HCT116 (cell line): ENCODE measurements at regions not wholly inside any gene's neighbourhood (a gene's known extent, or its start where the extent isn't known, plus 50 kb on each side); places are given as distances from the start of the nearest gene placed in this dataset.

Experiments
- ATAC-seq: fragments of 200-7000 bp; cut with Tn5 transposase; 2 replicates; pipeline ENCODE4 v1.9.1; 2020; ENCODE audit warnings: mild to moderate bottlenecking, moderate library complexity
- BruUV-seq: library from RNA; stranded (reverse); fragments of 400-500 nt; replicated peaks from 2 replicates; lab custom pipeline; 2021; lab: Mats Ljungman, UMichigan
- CTCF ChIA-PET: fragments of 300-600 bp; sonication (Branson Sonifier 250); formaldehyde crosslinking; loops from one replicate; lab custom pipeline; 2021; ENCODE audit warnings: antibody characterized with exemption; lab: Charles Lee
- POLR2A ChIA-PET: fragments of 300-600, 350-600 bp; sonication (Branson Sonifier 250); formaldehyde crosslinking; loops from one replicate; lab custom pipeline; 2021; ENCODE audit warnings: antibody characterized with exemption; lab: Charles Lee
- RAD21 ChIA-PET, 2 experiments: fragments of 300-600 bp; sonication (Branson Sonifier 250); formaldehyde crosslinking; loops; one replicate each; lab custom pipeline; 2023; ENCODE audit warnings: low total read pairs in 2 of 2; ENCODE audit not compliant: uncharacterized antibody in 2 of 2, unreplicated experiment in 2 of 2, low non-redundant PET in 1 of 2; lab: Charles Lee
- DNase-seq: peaks from one replicate; pipeline ENCODE4 v3.0.0-alpha.2; 2010; ENCODE audit warnings: low read depth, low spot score
- H2AFZ ChIP-seq: fragments of 200-600 bp; shearing (Covaris generic), sonication (generic); 2 replicates; pipeline ENCODE4 v1.6.1; 2017; ENCODE audit warnings: low read depth, mixed run types, mixed read lengths, antibody characterized with exemption, low read length; ENCODE audit not compliant: poor library complexity, severe bottlenecking
- H3K27ac ChIP-seq: 2 replicates; pipeline ENCODE4 v1.5.1; 2012; ENCODE audit warnings: low read depth, low read length
- H3K27me3 ChIP-seq: fragments of 200-600 bp; sonication (generic); 2 replicates; pipeline ENCODE4 v1.6.1; 2016; ENCODE audit warnings: mixed run types, low read length, mixed read lengths; ENCODE audit not compliant: insufficient read depth
- H3K36me3 ChIP-seq, 2 experiments: fragments of 200-500 bp in 1 of 2; fragments of 200-600 bp in 1 of 2; sonication (Bioruptor generic) in 1 of 2; sonication (generic) in 1 of 2; 2 replicates each; pipeline versions ENCODE4 v1.5.1 to v1.6.1; 2014 to 2016; ENCODE audit warnings: low read length in 2 of 2, inconsistent platforms in 1 of 2, mixed read lengths in 1 of 2, mixed run types in 1 of 2; ENCODE audit not compliant: insufficient read depth in 2 of 2, control insufficient read depth in 1 of 2
- H3K4me1 ChIP-seq, 2 experiments: fragments of 200-600 bp in 1 of 2; sonication (generic) in 1 of 2; 2 replicates each; pipeline versions ENCODE4 v1.5.1 to v1.6.1; 2012 to 2017; ENCODE audit warnings: low read length in 2 of 2, inconsistent platforms in 1 of 2, mild to moderate bottlenecking in 1 of 2, mixed read lengths in 1 of 2, mixed run types in 1 of 2, moderate library complexity in 1 of 2; ENCODE audit not compliant: insufficient read depth in 2 of 2, control insufficient read depth in 1 of 2
- H3K4me2 ChIP-seq: fragments of 200-600 bp; sonication (generic); 2 replicates; pipeline ENCODE4 v1.6.1; 2017; ENCODE audit warnings: mixed run types, low read length, mixed read lengths
- H3K4me3 ChIP-seq, 2 experiments: fragments of 200-600 bp in 1 of 2; sonication (generic) in 1 of 2; replicated peaks in 1 of 2; 2 replicates each; pipeline ENCODE4 v1.5.1; 2011 to 2016; ENCODE audit warnings: low read length in 2 of 2, control low read depth in 1 of 2, low read depth in 1 of 2, mild to moderate bottlenecking in 1 of 2, mixed read lengths in 1 of 2, mixed run types in 1 of 2
- H3K79me2 ChIP-seq: fragments of 200-600 bp; sonication (generic); 2 replicates; pipeline ENCODE4 v1.6.1; 2017; ENCODE audit warnings: mild to moderate bottlenecking, mixed run types, low read length, moderate library complexity, mixed read lengths; ENCODE audit not compliant: insufficient read depth
- H3K9ac ChIP-seq: fragments of 200-600 bp; sonication (generic); 2 replicates; pipeline ENCODE4 v1.6.1; 2016; ENCODE audit warnings: low read length, mixed read lengths
- H3K9me2 ChIP-seq: fragments of 200-600 bp; sonication (generic), shearing (Covaris generic); 2 replicates; pipeline ENCODE4 v1.6.1; 2017; ENCODE audit warnings: mixed run types, mild to moderate bottlenecking, moderate library complexity; ENCODE audit not compliant: insufficient read depth
- H3K9me3 ChIP-seq, 2 experiments: fragments of 200-500 bp in 1 of 2; fragments of 200-600 bp in 1 of 2; sonication (Bioruptor generic) in 1 of 2; sonication (generic) in 1 of 2; 2 replicates each; pipeline ENCODE4 v1.6.1; 2014 to 2017; ENCODE audit warnings: low read length in 2 of 2, mixed read lengths in 2 of 2, inconsistent platforms in 1 of 2, low read depth in 1 of 2, mild to moderate bottlenecking in 1 of 2, mixed run types in 1 of 2, moderate library complexity in 1 of 2; ENCODE audit not compliant: control insufficient read depth in 1 of 2, insufficient read depth in 1 of 2
- H4K20me1 ChIP-seq: fragments of 200-600 bp; sonication (generic), shearing (Covaris generic); 2 replicates; pipeline ENCODE4 v1.6.1; 2017; ENCODE audit warnings: mixed run types, mild to moderate bottlenecking, moderate library complexity; ENCODE audit not compliant: insufficient read depth
- CEBPB ChIP-seq: IDR thresholded peaks from 2 replicates; pipeline ENCODE4 v1.6.1; 2012; ENCODE audit warnings: low read depth
- EGR1 ChIP-seq: IDR thresholded peaks from 2 replicates; pipeline ENCODE4 v1.6.1; 2012; ENCODE audit warnings: low read depth
- EZH2 ChIP-seq: fragments of 200-600 bp; sonication (generic); IDR thresholded peaks from 2 replicates; pipeline ENCODE4 v1.6.1; 2017; ENCODE audit warnings: antibody characterized with exemption, mixed run types
- POLR2A ChIP-seq: IDR thresholded peaks from 2 replicates; pipeline ENCODE4 v1.7.0; 2011; ENCODE audit warnings: borderline replicate concordance; ENCODE audit not compliant: insufficient read depth, insufficient read length; ENCODE audit errors: extremely low read depth
- POLR2AphosphoS5 ChIP-seq: IDR thresholded peaks from 2 replicates; pipeline ENCODE4 v1.6.1; 2011; ENCODE audit warnings: mild to moderate bottlenecking, low read depth, low read length, moderate library complexity
- SIN3A ChIP-seq: IDR thresholded peaks from 2 replicates; pipeline ENCODE4 v1.6.1; 2012; ENCODE audit warnings: low read depth
- SRF ChIP-seq: IDR thresholded peaks from 2 replicates; pipeline ENCODE4 v1.6.1; 2012; ENCODE audit warnings: low read depth
- TCF7L2 ChIP-seq: IDR thresholded peaks from 2 replicates; pipeline ENCODE4 v1.7.0; 2011; ENCODE audit warnings: borderline replicate concordance, inconsistent platforms; ENCODE audit not compliant: insufficient read depth, insufficient read length; ENCODE audit errors: extremely low read depth
- YY1 ChIP-seq: IDR thresholded peaks from 2 replicates; pipeline ENCODE4 v1.6.1; 2011; ENCODE audit warnings: low read length, low read depth, moderate library complexity, mild to moderate bottlenecking; ENCODE audit not compliant: insufficient replicate concordance; ENCODE audit errors: extremely low read depth
- ZFX ChIP-seq: fragments of 450-650 bp; IDR thresholded peaks from 2 replicates; pipeline ENCODE4 v1.6.1; 2017
- intact Hi-C: fragments of 100-400 bp; cut with micrococcal nuclease; formaldehyde crosslinking; loops from 2 replicates; pipeline ENCODE4 v1.10.0; 2022
- TF ChIP-seq, protein P1 (sequence below): IDR thresholded peaks from 2 replicates; pipeline ENCODE4 v1.6.1; 2011; ENCODE audit warnings: mild to moderate bottlenecking, low read length, moderate library complexity; ENCODE audit not compliant: insufficient replicate concordance; ENCODE audit errors: extremely low read depth

DNA sequence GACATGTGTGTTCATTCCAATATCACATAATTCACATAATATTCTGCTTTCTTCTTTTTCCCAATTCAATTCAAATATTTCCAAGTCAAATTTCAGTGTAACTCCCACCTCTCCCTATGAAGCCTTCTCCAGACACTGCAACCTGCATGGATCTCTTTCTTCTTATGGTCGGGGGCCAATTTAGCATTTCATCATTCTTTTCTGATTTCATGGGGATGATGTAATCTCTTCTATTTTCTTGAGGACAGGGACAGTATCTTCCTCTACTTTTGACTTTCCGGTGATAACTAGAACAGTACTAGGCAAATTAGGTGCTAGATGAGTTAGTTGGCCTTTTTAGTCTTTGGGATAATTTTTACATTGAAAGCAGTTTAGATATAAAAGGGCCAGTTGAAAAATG, 92.7 kb downstream of the CARTPT start (continued):
- no peak for TF ChIP-seq EZH2
- no peak for TF ChIP-seq YY1
- no peak for TF ChIP-seq POLR2AphosphoS5
- TF ChIP-seq POLR2A = no peak
- TF ChIP-seq TCF7L2 = no peak
- TF ChIP-seq EGR1 = no peak
- TF ChIP-seq ZFX = no peak
- no peak for TF ChIP-seq SIN3A
- no peak for TF ChIP-seq CEBPB

DNA sequence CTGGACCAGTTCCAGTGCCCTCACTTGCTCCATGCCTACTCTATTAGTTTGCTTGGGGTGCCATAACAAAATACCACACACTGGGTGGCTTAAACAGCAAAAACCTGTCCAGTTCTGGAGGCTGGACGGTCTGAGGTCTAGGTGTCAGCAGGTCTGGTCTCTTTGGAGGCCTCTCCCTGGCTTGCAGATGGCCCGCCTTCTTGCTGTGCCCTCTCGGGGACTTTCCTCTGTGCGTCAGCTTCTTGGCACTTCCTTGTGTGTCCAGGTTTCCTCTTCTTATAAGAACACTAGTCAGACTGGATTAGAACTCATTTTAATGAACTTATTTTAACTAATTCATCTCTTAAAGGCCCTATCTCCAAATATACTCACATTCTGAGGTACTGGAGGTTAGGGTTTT, 97.2 kb downstream of the CARTPT start:
- BruUV-seq = no TSS peak
- TF ChIP-seq SRF = no peak
- TF ChIP-seq, protein P1, sequence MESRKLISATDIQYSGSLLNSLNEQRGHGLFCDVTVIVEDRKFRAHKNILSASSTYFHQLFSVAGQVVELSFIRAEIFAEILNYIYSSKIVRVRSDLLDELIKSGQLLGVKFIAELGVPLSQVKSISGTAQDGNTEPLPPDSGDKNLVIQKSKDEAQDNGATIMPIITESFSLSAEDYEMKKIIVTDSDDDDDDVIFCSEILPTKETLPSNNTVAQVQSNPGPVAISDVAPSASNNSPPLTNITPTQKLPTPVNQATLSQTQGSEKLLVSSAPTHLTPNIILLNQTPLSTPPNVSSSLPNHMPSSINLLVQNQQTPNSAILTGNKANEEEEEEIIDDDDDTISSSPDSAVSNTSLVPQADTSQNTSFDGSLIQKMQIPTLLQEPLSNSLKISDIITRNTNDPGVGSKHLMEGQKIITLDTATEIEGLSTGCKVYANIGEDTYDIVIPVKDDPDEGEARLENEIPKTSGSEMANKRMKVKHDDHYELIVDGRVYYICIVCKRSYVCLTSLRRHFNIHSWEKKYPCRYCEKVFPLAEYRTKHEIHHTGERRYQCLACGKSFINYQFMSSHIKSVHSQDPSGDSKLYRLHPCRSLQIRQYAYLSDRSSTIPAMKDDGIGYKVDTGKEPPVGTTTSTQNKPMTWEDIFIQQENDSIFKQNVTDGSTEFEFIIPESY = no peak
- TF ChIP-seq EGR1 = no peak
- TF ChIP-seq, all 23 proteins: peak for 0
- H3K27me3 ChIP-seq = no peaks in the 10 kb centered on the region
- ATAC-seq = no peak
- no peaks in the 10 kb centered on the region for H4K20me1 ChIP-seq
- no peaks in the 10 kb centered on the region for H3K4me1 ChIP-seq
- H3K4me3 ChIP-seq = no peak overlapping the region
- H3K36me3 ChIP-seq = no peaks in the 10 kb centered on the region
- CTCF ChIA-PET = no interaction called here
- RAD21 ChIA-PET = no interaction called here
- no peak overlapping the region for H3K27ac ChIP-seq
- no peaks in the 10 kb centered on the region for H3K79me2 ChIP-seq
- intact Hi-C loops = no loop called here
- no peak for DNase-seq
- POLR2A ChIA-PET = no interaction called here
- H3K4me2 ChIP-seq = no peak overlapping the region
- H3K9me2 ChIP-seq = 0 out of 2 replicates have a peak, but pooled peaks cover 4% of the 10 kb centered on the region
- no peaks in the 10 kb centered on the region for H3K9me3 ChIP-seq
- H2AFZ ChIP-seq = no peak overlapping the region
- no peak overlapping the region for H3K9ac ChIP-seq
